ENCODE measurements at regions not wholly inside any gene's neighbourhood (a gene's known extent, or its start where the extent isn't known, plus 50 kb on each side); places are given as distances from the start of the nearest gene placed in this dataset.

- Histone ChIP-seq H3K36me3 (no peaks in the 10 kb centered on the region), H3K9me3 (no peaks in the 10 kb centered on the region), H3K4me1 (peaks cover 0 to 7% (median 3%) of the 10 kb centered on the region in 3 donors), H3K4me3 (no peak overlapping the region), H3K27ac (no peak overlapping the region), H3K27me3 (no peaks in the 10 kb centered on the region)
- WGBS, 2 donors (ENCODE audit: low coverage in 1 of 2) = 49 to 65% methylated on average over 4 of the region's 4 CpGs
- peak; percentile 48 for ATAC-seq
- TF ChIP-seq POLR2AphosphoS5 (IDR thresholded peaks at IDR 0.05) (no peak), POLR2A (IDR thresholded peaks at IDR 0.05) (no peak), CTCF (IDR thresholded peaks at IDR 0.05) (peak in 3 of 4 experiments; percentile 3 to 21 (median 7)), EP300 (IDR thresholded peaks at IDR 0.05) (no peak)
Observed at GRCh38 chr5:86971034-86971571, 296.6 kb upstream of the RASA1 start.

GRCh38 chr5:86974955-86975354 lies 292.7 kb upstream of the RASA1 start:
- TF ChIP-seq EP300 (IDR thresholded peaks at IDR 0.05) = no peak
- TF ChIP-seq POLR2A (IDR thresholded peaks at IDR 0.05) = no peak
- no peak for TF ChIP-seq CTCF (IDR thresholded peaks at IDR 0.05)
- peak; percentile 63 for TF ChIP-seq POLR2AphosphoS5 (IDR thresholded peaks at IDR 0.05)
- Histone ChIP-seq H3K36me3 (no peaks in the 10 kb centered on the region), H3K4me1 (no peaks in the 10 kb centered on the region), H3K27me3 (no peaks in the 10 kb centered on the region), H3K9me3 (no peaks in the 10 kb centered on the region), H3K4me3 (no peak overlapping the region), H3K27ac (peak overlapping the region in 1 of 4 donors; percentile 26)
- WGBS, 2 donors (ENCODE audit: low coverage in 1 of 2) = 6% methylated on average over 1 of the region's 1 CpG
- ATAC-seq = peak; percentile 45

GRCh38 chr5:86977190-86977589 lies 290.5 kb upstream of the RASA1 start:
- H3K27me3 ChIP-seq = no peaks in the 10 kb centered on the region
- WGBS, 2 donors (ENCODE audit: low coverage in 1 of 2) = 57 to 59% methylated on average over 2 to 3 of the region's 3 CpGs
- no peaks in the 10 kb centered on the region for H3K9me3 ChIP-seq
- H3K4me3 ChIP-seq = no peak overlapping the region
- H3K27ac ChIP-seq = peak overlapping the region in 2 of 4 donors; percentile 16 to 31
- TF ChIP-seq POLR2A (IDR thresholded peaks at IDR 0.05) (no peak), EP300 (IDR thresholded peaks at IDR 0.05) (no peak), POLR2AphosphoS5 (IDR thresholded peaks at IDR 0.05) (peak; percentile 18), CTCF (IDR thresholded peaks at IDR 0.05) (no peak)
- H3K36me3 ChIP-seq = no peaks in the 10 kb centered on the region
- peak; percentile 77 for ATAC-seq
- H3K4me1 ChIP-seq = no peaks in the 10 kb centered on the region

- WGBS, 2 donors (ENCODE audit: low coverage in 1 of 2) = 63 to 78% methylated on average over 5 of the region's 5 CpGs
- ATAC-seq = no peak
- Histone ChIP-seq H3K4me1 (no peaks in the 10 kb centered on the region), H3K27ac (peak overlapping the region in 2 of 4 donors; percentile 16 to 30), H3K36me3 (no peaks in the 10 kb centered on the region), H3K4me3 (no peak overlapping the region), H3K27me3 (no peaks in the 10 kb centered on the region), H3K9me3 (no peaks in the 10 kb centered on the region)
- TF ChIP-seq EP300 (IDR thresholded peaks at IDR 0.05) (no peak), CTCF (IDR thresholded peaks at IDR 0.05) (no peak), POLR2AphosphoS5 (IDR thresholded peaks at IDR 0.05) (no peak), POLR2A (IDR thresholded peaks at IDR 0.05) (no peak)
Observed at GRCh38 chr5:86977808-86978207, 289.9 kb upstream of the RASA1 start.

- Histone ChIP-seq H3K27ac (peak overlapping the region in 3 of 4 donors; percentile 13 to 57 (median 31)), H3K27me3 (no peaks in the 10 kb centered on the region), H3K4me3 (no peak overlapping the region), H3K36me3 (no peaks in the 10 kb centered on the region), H3K9me3 (no peaks in the 10 kb centered on the region), H3K4me1 (no peaks in the 10 kb centered on the region)
- ATAC-seq = peak; percentile 69
- TF ChIP-seq POLR2AphosphoS5 (IDR thresholded peaks at IDR 0.05) (no peak), EP300 (IDR thresholded peaks at IDR 0.05) (no peak), CTCF (IDR thresholded peaks at IDR 0.05) (no peak), POLR2A (IDR thresholded peaks at IDR 0.05) (no peak)
- WGBS, 2 donors (ENCODE audit: low coverage in 1 of 2) = 59 to 63% methylated on average over 4 to 6 of the region's 8 CpGs
Observed at GRCh38 chr5:86979811-86980411, 287.8 kb upstream of the RASA1 start.
